Right kidney (tissue), 1 donor: ENCODE measurements at regions not wholly inside any gene's neighbourhood (a gene's known extent, or its start where the extent isn't known, plus 50 kb on each side); places are given as distances from the start of the nearest gene placed in this dataset.
"Not testable (repeated sequence)": the region's sequence is repeated elsewhere in the genome, so short reads cannot be mapped to it uniquely, and the experiment has no call there.

ENCODE experiments used
- DNase-seq: peaks from one replicate; pipeline ENCODE4 v3.0.0-alpha.2; 2016

GRCh38 chr1:74946388-74946787, 187.8 kb upstream of the LHX8 start:
- no peak for DNase-seq

GRCh38 chr1:74949348-74949747, 184.8 kb upstream of the LHX8 start:
- not testable (repeated sequence) for DNase-seq

GRCh38 chr1:74951981-74952380, 182.2 kb upstream of the LHX8 start:
- DNase-seq = not testable (repeated sequence)

- DNase-seq = no peak
Measured at GRCh38 chr1:74952786-74953185, 181.4 kb upstream of the LHX8 start.

- DNase-seq = no peak
Measured at GRCh38 chr1:74953622-74954021, 180.6 kb upstream of the LHX8 start.

- DNase-seq = no peak
Measured at GRCh38 chr1:74963120-74963519, 171.1 kb upstream of the LHX8 start.

GRCh38 chr1:74964508-74965102, 169.6 kb upstream of the LHX8 start:
- DNase-seq = peak; percentile 2

- no peak for DNase-seq
Measured at GRCh38 chr1:74969566-74970135, 164.5 kb upstream of the LHX8 start.

GRCh38 chr1:74971982-74972381, 162.2 kb upstream of the LHX8 start:
- no peak for DNase-seq

GRCh38 chr1:74976491-74976890, 157.7 kb upstream of the LHX8 start:
- no peak for DNase-seq

GRCh38 chr1:74992448-74992847, 141.7 kb upstream of the LHX8 start:
- not testable (repeated sequence) for DNase-seq

GRCh38 chr1:74995821-74996220, 138.4 kb upstream of the LHX8 start:
- no peak for DNase-seq

- no peak for DNase-seq
Measured at GRCh38 chr1:75010547-75010946, 123.6 kb upstream of the LHX8 start.

- no peak for DNase-seq
Measured at GRCh38 chr1:75014250-75014649, 119.9 kb upstream of the LHX8 start.

GRCh38 chr1:75023005-75023404, 111.2 kb upstream of the LHX8 start:
- no peak for DNase-seq

- DNase-seq = no peak
Measured at GRCh38 chr1:75034376-75034775, 99.8 kb upstream of the LHX8 start.

- DNase-seq = no peak
Measured at GRCh38 chr1:75035536-75035935, 98.7 kb upstream of the LHX8 start.

GRCh38 chr1:75053207-75053606, 81.0 kb upstream of the LHX8 start:
- no peak for DNase-seq

GRCh38 chr1:75058424-75058823, 75.8 kb upstream of the LHX8 start:
- no peak for DNase-seq

- DNase-seq = no peak
Measured at GRCh38 chr1:75062111-75062510, 72.1 kb upstream of the LHX8 start.

GRCh38 chr1:75067975-75068374, 66.2 kb upstream of the LHX8 start:
- DNase-seq = no peak

- DNase-seq = no peak
Measured at GRCh38 chr1:75074831-75075395, 59.3 kb upstream of the LHX8 start.

GRCh38 chr1:75079538-75080290, 54.5 kb upstream of the LHX8 start:
- no peak for DNase-seq

- no peak for DNase-seq
Measured at GRCh38 chr1:75083223-75083622, 51.0 kb upstream of the LHX8 start.
